HEK293 (cell line): ENCODE measurements at regions not wholly inside any gene's neighbourhood (a gene's known extent, or its start where the extent isn't known, plus 50 kb on each side); places are given as distances from the start of the nearest gene placed in this dataset.

ENCODE experiments used
- CTCF ChIA-PET: fragments of 350-600 bp; formaldehyde crosslinking; extraction: SDS; loops from one replicate; lab custom pipeline; 2021; ENCODE audit warnings: antibody characterized with exemption; lab: Yijun Ruan, JAX
- POLR2A ChIA-PET: fragments of 300-600 bp; formaldehyde crosslinking; extraction: SDS; loops from one replicate; lab custom pipeline; 2020; ENCODE audit warnings: antibody characterized with exemption, inconsistent platforms; lab: Yijun Ruan, JAX
- H3K27ac ChIP-seq: fragments of 200-500 bp; sonication (Bioruptor generic); 2 replicates; pipeline ENCODE4 v1.5.1; 2014; ENCODE audit warnings: low read depth, low read length, control low read depth, inconsistent platforms; ENCODE audit errors: extremely low read depth
- H3K36me3 ChIP-seq, 2 experiments: fragments of 200-500 bp in 1 of 2; sonication (Bioruptor generic) in 1 of 2; 1 replicate in 1 of 2; 2 replicates in 1 of 2; pipeline ENCODE4 v1.5.1; 2014 to 2017; ENCODE audit warnings: inconsistent platforms in 2 of 2, low read length in 2 of 2; ENCODE audit not compliant: control insufficient read depth in 2 of 2, insufficient read depth in 1 of 2
- H3K4me1 ChIP-seq: fragments of 200-500 bp; sonication (Bioruptor generic); 2 replicates; pipeline ENCODE4 v1.5.1; 2014; ENCODE audit warnings: mild to moderate bottlenecking, low read length, inconsistent platforms; ENCODE audit not compliant: control insufficient read depth, insufficient read depth
- H3K4me3 ChIP-seq: 2 replicates; pipeline ENCODE4 v1.5.1; 2011; ENCODE audit warnings: low read depth, mild to moderate bottlenecking, control low read depth, low read length, moderate library complexity
- H3K9me3 ChIP-seq: fragments of 200-500 bp; sonication (Bioruptor generic); 2 replicates; pipeline ENCODE4 v1.5.1; 2014; ENCODE audit warnings: low read depth, low read length, inconsistent platforms; ENCODE audit not compliant: control insufficient read depth, insufficient read depth
- ATF2 ChIP-seq: fragments of 450-650 bp; formaldehyde crosslinking; IDR thresholded peaks from 2 replicates; pipeline ENCODE4 v1.5.1; 2016; ENCODE audit warnings: missing biosample characterization, missing genetic modification characterization, low read depth
- ELK4 ChIP-seq: IDR thresholded peaks from 2 replicates; pipeline ENCODE4 v1.6.1; 2011; ENCODE audit warnings: mild to moderate bottlenecking, low read depth, low read length, borderline replicate concordance
- INSM2 ChIP-seq: fragments of 450-650 bp; formaldehyde crosslinking; IDR thresholded peaks from 2 replicates; pipeline ENCODE4 v1.5.1; 2016; ENCODE audit warnings: missing biosample characterization, missing genetic modification characterization
- KLF7 ChIP-seq: fragments of 450-650 bp; formaldehyde crosslinking; IDR thresholded peaks from 2 replicates; pipeline ENCODE4 v1.5.1; 2016; ENCODE audit warnings: missing biosample characterization, missing genetic modification characterization, borderline replicate concordance
- MZF1 ChIP-seq: fragments of 450-650 bp; formaldehyde crosslinking; IDR thresholded peaks from 2 replicates; pipeline ENCODE4 v1.5.1; 2017; ENCODE audit warnings: missing biosample characterization, missing genetic modification characterization, borderline replicate concordance
- PATZ1 ChIP-seq: fragments of 450-650 bp; formaldehyde crosslinking; IDR thresholded peaks from 2 replicates; pipeline ENCODE4 v1.5.1; 2016; ENCODE audit warnings: missing biosample characterization, missing genetic modification characterization
- ZBTB20 ChIP-seq: fragments of 450-650 bp; formaldehyde crosslinking; IDR thresholded peaks from 2 replicates; pipeline ENCODE4 v1.5.1; 2016; ENCODE audit warnings: missing biosample characterization, missing genetic modification characterization
- ZBTB49 ChIP-seq: fragments of 450-650 bp; formaldehyde crosslinking; IDR thresholded peaks from 2 replicates; pipeline ENCODE4 v1.5.1; 2016; ENCODE audit warnings: missing biosample characterization, missing genetic modification characterization, low read depth
- ZNF18 ChIP-seq: fragments of 450-650 bp; formaldehyde crosslinking; IDR thresholded peaks from 2 replicates; pipeline ENCODE4 v1.5.1; 2016; ENCODE audit warnings: missing biosample characterization, missing genetic modification characterization
- ZNF223 ChIP-seq: fragments of 450-650 bp; formaldehyde crosslinking; IDR thresholded peaks from 2 replicates; pipeline ENCODE4 v1.5.1; 2016; ENCODE audit warnings: missing biosample characterization, missing genetic modification characterization
- ZNF26 ChIP-seq: fragments of 450-650 bp; formaldehyde crosslinking; IDR thresholded peaks from 2 replicates; pipeline ENCODE4 v1.5.1; 2016; ENCODE audit warnings: missing biosample characterization, missing genetic modification characterization
- ZNF549 ChIP-seq: fragments of 450-650 bp; IDR thresholded peaks from 2 replicates; pipeline ENCODE4 v1.5.1; 2018; ENCODE audit warnings: missing biosample characterization, missing genetic modification characterization, mild to moderate bottlenecking, inconsistent platforms, moderate library complexity
- ZSCAN30 ChIP-seq: fragments of 450-650 bp; IDR thresholded peaks from 2 replicates; pipeline ENCODE4 v1.5.1; 2018; ENCODE audit warnings: missing biosample characterization, mild to moderate bottlenecking, missing genetic modification characterization, moderate library complexity
- ZSCAN4 ChIP-seq: fragments of 450-650 bp; formaldehyde crosslinking; IDR thresholded peaks from 2 replicates; pipeline ENCODE4 v1.5.1; 2017; ENCODE audit warnings: missing biosample characterization, missing genetic modification characterization

- no peak for TF ChIP-seq ZBTB49
- TF ChIP-seq ZNF223 (tag by site-specific recombination) = no peak
Measured at GRCh38 chr13:85729296-85729695, 69.9 kb downstream of the SLITRK6 start (continued).

- Histone ChIP-seq H3K9me3 (no peaks in the 10 kb centered on the region), H3K4me1 (no peaks in the 10 kb centered on the region), H3K4me3 (no peak overlapping the region), H3K36me3 (no peaks in the 10 kb centered on the region), H3K27ac (no peak overlapping the region)
- TF ChIP-seq ZNF18 (tag by site-specific recombination) = no peak
- ChIA-PET POLR2A (no interaction called here), CTCF (no interaction called here)
Measured at GRCh38 chr13:85728811-85729210, 70.4 kb downstream of the SLITRK6 start.

- CTCF ChIA-PET = no interaction called here
- TF ChIP-seq ZBTB20 (tag by site-specific recombination) (no peak), ZSCAN30 (tag by site-specific recombination) (no peak), KLF7 (tag by site-specific recombination) (no peak), PATZ1 (tag by site-specific recombination) (no peak), ZNF26 (tag by site-specific recombination) (no peak), MZF1 (tag by site-specific recombination) (no peak), ZNF549 (tag by site-specific recombination) (no peak), ELK4 (no peak), ZSCAN4 (tag by site-specific recombination) (no peak), INSM2 (tag by site-specific recombination) (no peak), ZNF18 (tag by site-specific recombination) (no peak), ATF2 (tag by site-specific recombination) (no peak)
- TF ChIP-seq, all 188 proteins: peak for 0
Measured at GRCh38 chr13:85725433-85725832, 73.8 kb downstream of the SLITRK6 start.

More at GRCh38 chr13:85725433-85725832, 73.8 kb downstream of the SLITRK6 start:
- no peak overlapping the region for H3K27ac ChIP-seq
- H3K36me3 ChIP-seq = no peaks in the 10 kb centered on the region
- no peaks in the 10 kb centered on the region for H3K9me3 ChIP-seq
- H3K4me3 ChIP-seq = no peak overlapping the region
- POLR2A ChIA-PET = no interaction called here
- H3K4me1 ChIP-seq = no peaks in the 10 kb centered on the region
